ENCODE measurements at regions not wholly inside any gene's neighbourhood (a gene's known extent, or its start where the extent isn't known, plus 50 kb on each side); places are given as distances from the start of the nearest gene placed in this dataset.
"Not testable (repeated sequence)": the region's sequence is repeated elsewhere in the genome, so short reads cannot be mapped to it uniquely, and the experiment has no call there.

- H3K4me3 ChIP-seq (ENCODE audit: low read length), result no peak overlapping the region
- TF ChIP-seq CTCF (IDR thresholded peaks at IDR 0.05; ENCODE audit: insufficient read depth, low read depth, low read length, missing control alignments), result no peak
- no peak for DNase-seq (ENCODE audit: low read depth)
These were observed 63.5 kb upstream of the CCL21 start for GRCh38 chr9:34773306-34773910.

- H3K4me3 ChIP-seq (ENCODE audit: low read length), result no peak overlapping the region
- no peak for TF ChIP-seq CTCF (IDR thresholded peaks at IDR 0.05; ENCODE audit: insufficient read depth, low read depth, low read length, missing control alignments)
- peak; percentile 81 for DNase-seq (ENCODE audit: low read depth)
These were observed 61.1 kb upstream of the CCL21 start for GRCh38 chr9:34771007-34771406.

- H3K4me3 ChIP-seq (ENCODE audit: low read length); DNase-seq (ENCODE audit: low read depth): not testable (repeated sequence)
These were observed 57.2 kb upstream of the CCL21 start for GRCh38 chr9:34767087-34767486.

- TF ChIP-seq CTCF (IDR thresholded peaks at IDR 0.05; ENCODE audit: insufficient read depth, low read depth, low read length, missing control alignments), result peak; percentile 83
- peak; percentile 58 for DNase-seq (ENCODE audit: low read depth)
- not testable (repeated sequence) for H3K4me3 ChIP-seq (ENCODE audit: low read length)
These were observed 50.5 kb upstream of the CCL21 start for GRCh38 chr9:34760196-34761040.
